ENCODE measurements at regions not wholly inside any gene's neighbourhood (a gene's known extent, or its start where the extent isn't known, plus 50 kb on each side); places are given as distances from the start of the nearest gene placed in this dataset.
"Not testable (repeated sequence)": the region's sequence is repeated elsewhere in the genome, so short reads cannot be mapped to it uniquely, and the experiment has no call there.

DNA sequence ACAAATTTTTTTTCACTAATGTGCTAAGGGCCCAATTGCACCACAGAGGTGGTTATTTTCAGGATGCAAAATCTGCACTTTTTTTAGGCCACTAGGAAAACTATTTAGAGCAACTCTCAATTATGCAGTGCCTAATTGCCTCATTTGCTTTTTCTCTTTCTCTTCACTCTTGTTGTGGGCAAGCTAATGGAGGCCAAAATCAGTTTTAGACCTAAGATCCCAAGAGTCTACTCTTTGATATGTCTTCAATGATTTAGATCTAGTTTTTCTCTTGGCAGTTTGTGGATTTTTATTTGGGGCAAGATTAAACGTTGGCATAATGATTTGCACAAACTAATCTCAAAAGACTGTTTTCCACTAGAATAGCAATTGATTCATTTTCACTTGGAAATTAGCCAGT is 1996.9 kb downstream of the LRRC4C start:
- no peak for DNase-seq
- intact Hi-C loops (cut with DNase I) = no loop called here

- intact Hi-C loops (cut with DNase I) = no loop called here
- peak in 5 of 10 donors; percentile 5 to 64 (median 19) for DNase-seq
Measured at GRCh38 chr11:39461066-39461465, 1998.4 kb downstream of the LRRC4C start.

- DNase-seq = no peak
Measured at GRCh38 chr11:39459606-39460005, 1999.8 kb downstream of the LRRC4C start.

GRCh38 chr11:39458481-39458880 is 2001.0 kb downstream of the LRRC4C start:
- intact Hi-C loops (cut with DNase I) = no loop called here
- DNase-seq = no peak

More at GRCh38 chr11:39459606-39460005, 1999.8 kb downstream of the LRRC4C start:
- intact Hi-C loops (cut with DNase I) = no loop called here

GRCh38 chr11:39443424-39444022 is 2015.9 kb downstream of the LRRC4C start:
- DNase-seq = no peak
- intact Hi-C loops (cut with DNase I) = no loop called here

DNA sequence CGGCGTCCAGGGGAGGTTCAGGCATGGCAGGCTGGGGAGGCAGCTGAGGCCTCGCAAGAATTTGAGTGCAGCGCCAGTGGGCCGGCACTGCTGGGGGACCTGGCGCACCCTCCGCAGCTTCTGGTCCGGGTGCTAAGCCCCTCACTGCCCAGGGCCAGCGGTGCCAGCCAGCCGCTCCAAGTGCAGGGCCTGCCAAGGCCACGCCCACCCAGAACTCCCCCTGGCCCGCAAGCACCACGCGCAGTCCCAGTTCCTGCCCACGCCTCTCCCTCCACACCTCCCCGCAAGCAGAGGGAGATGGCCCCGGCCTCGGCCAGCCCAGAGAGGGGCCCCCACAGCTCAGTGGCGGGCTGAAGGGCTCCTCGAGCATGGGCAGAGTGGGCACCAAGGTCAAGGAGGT is 2017.3 kb downstream of the LRRC4C start:
- DNase-seq = peak in 2 of 10 donors; percentile 79 to 83
- intact Hi-C loops (cut with DNase I) = no loop called here

- intact Hi-C loops (cut with DNase I) = no loop called here
- DNase-seq = no peak
Measured at GRCh38 chr11:39435641-39436040, 2023.8 kb downstream of the LRRC4C start.

GRCh38 chr11:39434466-39434865 is 2025.0 kb downstream of the LRRC4C start:
- intact Hi-C loops (cut with DNase I) = no loop called here
- DNase-seq = no peak

GRCh38 chr11:39432929-39433328 is 2026.5 kb downstream of the LRRC4C start:
- intact Hi-C loops (cut with DNase I) = no loop called here
- DNase-seq = no peak

- no peak for DNase-seq
- intact Hi-C loops (cut with DNase I) = no loop called here
Measured at GRCh38 chr11:39425226-39425625, 2034.2 kb downstream of the LRRC4C start.

DNA sequence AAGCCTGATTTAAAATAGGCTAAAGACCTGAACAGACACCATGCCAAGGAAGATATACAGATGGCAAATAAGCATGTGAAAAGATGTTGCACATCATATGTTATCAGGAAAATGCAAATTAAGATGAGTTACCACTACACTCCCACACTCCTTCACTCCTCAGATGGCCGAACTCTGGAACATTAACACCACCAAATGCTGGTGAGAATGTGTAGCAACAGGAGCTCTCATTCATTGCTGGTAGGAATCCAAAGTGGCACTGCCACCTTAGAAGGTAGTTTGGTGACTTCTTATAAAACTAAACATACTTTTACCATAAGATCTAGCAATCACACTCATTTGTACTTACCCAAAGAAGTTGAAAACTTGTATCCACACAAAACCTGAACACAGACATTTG is 2047.3 kb downstream of the LRRC4C start:
- DNase-seq = peak in 4 of 10 donors; percentile 8 to 77 (median 23)
- intact Hi-C loops (cut with DNase I) = no loop called here

DNA sequence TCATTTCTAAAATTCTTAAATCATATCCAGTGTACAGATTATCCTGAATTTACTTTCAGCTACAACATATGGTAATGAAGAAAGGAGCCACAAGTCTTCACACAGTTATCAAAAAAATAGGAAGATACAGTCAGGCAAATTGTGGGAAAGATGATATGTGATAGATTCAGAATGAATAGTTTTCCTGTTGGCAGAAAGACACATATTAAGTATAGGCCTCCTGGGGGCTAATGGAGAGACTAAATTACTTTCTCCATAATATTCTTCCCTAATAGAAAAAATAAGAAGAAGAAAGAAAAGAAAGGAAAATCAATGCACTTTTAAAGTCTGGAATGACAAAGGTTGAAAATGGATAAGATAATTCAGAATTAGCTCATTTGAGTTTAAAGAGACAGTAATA is 2073.5 kb downstream of the LRRC4C start:
- intact Hi-C loops (cut with DNase I) = no loop called here
- DNase-seq = no peak

DNA sequence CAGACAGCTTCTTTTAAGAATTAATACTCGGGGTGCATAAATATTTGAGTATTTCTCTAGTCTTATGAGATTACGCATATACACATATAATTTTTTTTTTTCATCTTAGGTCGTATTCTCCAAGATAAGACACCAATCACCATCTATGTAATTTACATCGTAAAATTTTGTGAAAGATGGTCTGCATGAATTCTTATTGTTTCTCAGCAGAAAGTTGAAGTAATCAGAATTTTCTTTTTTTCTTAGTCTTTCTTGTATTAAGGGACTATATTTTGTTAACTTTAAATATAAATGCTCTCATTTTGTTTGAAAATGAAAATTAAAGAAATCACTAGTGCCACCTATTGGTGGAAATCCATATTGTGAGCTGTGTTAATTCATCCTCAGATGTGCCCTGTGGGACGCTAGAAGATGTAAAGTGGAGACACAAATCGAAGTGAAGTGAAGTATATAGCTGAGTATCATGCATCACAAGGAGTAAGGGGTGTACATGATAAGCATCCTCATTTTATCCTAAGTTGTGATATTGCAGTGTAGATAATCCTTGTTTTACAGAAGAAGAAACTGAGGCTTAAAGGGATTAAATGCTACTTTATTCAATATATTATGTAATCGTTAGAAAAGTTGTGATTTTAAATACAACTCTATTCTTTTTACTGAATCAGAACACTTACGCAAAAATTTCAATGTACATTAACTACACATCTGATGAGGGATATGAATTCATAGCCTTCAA is 2084.3 kb downstream of the LRRC4C start:
- no peak for DNase-seq
- intact Hi-C loops (cut with DNase I) = no loop called here

- intact Hi-C loops (cut with DNase I) = no loop called here
- DNase-seq = no peak
Measured at GRCh38 chr11:39367534-39367933, 2091.9 kb downstream of the LRRC4C start.

DNA sequence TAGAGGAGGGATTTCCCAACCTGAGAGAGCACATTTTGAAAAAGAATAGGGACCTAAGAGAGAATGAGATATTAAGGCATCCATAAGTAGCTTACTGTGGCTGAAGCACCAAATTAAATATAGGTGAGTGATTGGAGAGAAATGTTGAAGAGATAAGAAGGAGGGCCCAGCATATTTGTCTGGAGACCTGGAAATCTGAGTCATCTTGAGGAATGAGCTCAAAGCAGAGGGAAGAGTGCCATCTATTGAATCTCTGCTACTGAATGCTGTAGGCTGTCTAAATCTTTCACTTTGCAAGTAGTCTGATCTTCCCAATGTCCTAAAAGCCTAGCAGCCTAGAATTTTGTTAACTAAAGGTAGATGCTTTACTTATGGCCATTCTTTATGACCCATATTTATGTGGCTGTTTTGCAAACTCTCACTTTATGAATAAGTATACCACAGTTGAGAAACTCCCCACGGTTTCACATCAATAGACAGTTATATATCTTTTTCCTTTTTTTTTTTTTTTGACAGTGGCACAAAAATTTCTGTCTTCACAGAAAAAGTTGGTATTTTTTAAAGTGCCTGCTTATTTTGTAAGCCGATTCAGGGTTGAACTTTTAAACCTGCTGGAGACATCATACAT is 2093.5 kb downstream of the LRRC4C start:
- intact Hi-C loops (cut with DNase I) = no loop called here
- no peak for DNase-seq

DNA sequence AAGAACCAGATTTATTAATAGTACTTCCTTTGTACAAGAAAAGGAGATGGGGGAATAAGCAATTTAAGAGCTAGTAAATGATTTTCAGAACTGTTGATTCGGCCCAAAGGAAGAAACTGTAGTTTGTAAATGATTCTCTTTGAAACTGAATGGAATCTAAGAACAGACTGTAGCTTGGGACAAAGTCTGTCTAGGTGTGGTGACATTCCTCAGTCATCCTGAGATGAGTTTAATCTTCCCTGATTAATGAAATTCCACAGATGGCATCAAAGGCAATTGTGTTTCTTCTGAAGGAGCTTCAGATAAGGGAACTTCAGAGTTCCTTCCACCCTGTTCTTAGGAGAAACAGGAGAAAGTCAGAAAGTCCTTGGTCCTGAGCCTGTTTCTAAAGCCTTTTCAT is 2095.9 kb downstream of the LRRC4C start:
- DNase-seq = no peak
- intact Hi-C loops (cut with DNase I) = no loop called here

DNA sequence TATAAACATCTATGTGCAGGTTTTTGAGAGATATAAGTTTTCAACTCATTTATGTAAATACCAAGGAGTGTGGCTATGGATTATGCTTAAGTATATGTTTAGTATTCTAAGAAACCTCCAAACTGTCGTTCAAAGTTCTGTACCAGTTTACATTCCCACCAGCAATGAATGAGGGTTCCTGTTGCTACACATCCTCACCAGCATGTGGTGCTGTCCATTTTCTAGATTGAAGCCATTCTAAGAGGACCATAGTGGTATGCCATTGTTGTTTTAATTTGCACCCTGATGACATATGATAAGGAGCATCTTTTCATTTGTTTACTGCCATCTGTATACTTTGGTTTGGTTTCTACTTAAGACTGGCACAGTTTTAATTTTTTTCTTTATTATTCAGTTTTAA is 2097.9 kb downstream of the LRRC4C start:
- intact Hi-C loops (cut with DNase I) = no loop called here
- no peak for DNase-seq

- intact Hi-C loops (cut with DNase I) = no loop called here
- peak in 2 of 10 donors; percentile 4 to 38 for DNase-seq
Measured at GRCh38 chr11:39345834-39346442, 2113.5 kb downstream of the LRRC4C start.

DNA sequence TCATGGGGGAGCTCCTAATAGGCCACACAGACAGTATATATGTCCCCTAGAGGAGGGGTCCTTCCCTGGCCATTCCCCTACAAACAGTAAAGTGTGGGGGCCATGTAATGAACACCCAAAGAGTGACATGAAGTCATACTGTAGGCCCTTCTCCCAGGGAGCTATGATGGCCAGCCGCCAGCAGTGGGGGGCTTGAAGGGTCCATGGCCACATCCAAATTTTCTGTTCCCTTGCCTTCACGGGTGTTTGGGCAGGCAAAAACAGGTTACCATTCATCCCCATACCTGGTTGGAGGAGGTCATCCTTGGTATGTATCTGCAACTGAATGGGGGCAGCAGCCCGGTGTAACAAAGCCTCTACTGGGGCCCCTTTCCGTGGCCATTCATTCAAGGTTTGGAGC is 2118.0 kb downstream of the LRRC4C start:
- DNase-seq = peak in 1 of 10 donors; percentile 50
- intact Hi-C loops (cut with DNase I) = no loop called here

- DNase-seq; intact Hi-C loops (cut with DNase I): not testable (repeated sequence)
Measured at GRCh38 chr11:39333006-39333405, 2126.4 kb downstream of the LRRC4C start.

GRCh38 chr11:39327302-39327701 is 2132.2 kb downstream of the LRRC4C start:
- no peak for DNase-seq
- intact Hi-C loops (cut with DNase I) = no loop called here

Measured in posterior cingulate gyrus (tissue), 11 donors.